Transverse colon (tissue), 4 donors: ENCODE measurements at regions not wholly inside any gene's neighbourhood (a gene's known extent, or its start where the extent isn't known, plus 50 kb on each side); places are given as distances from the start of the nearest gene placed in this dataset.

Experiments used
- DNase-seq: peaks from one replicate; pipeline ENCODE4 v3.0.0-alpha.2; 2019
- H3K27ac ChIP-seq, 4 donors: fragments of 200-600 bp; sonication (generic); 2 replicates each; pipeline ENCODE4 v1.5.1; 2016 to 2018; ENCODE audit warnings: inconsistent platforms in 4 of 4
- H3K27me3 ChIP-seq: fragments of 200-600 bp; sonication (generic); 2 replicates; pipeline ENCODE4 v1.5.1; 2017; ENCODE audit warnings: inconsistent platforms
- H3K36me3 ChIP-seq, 4 donors: fragments of 200-600 bp; sonication (generic); 2 replicates each; pipeline ENCODE4 v1.5.1; 2017 to 2019; ENCODE audit warnings: inconsistent platforms in 4 of 4
- H3K4me1 ChIP-seq, 4 donors: fragments of 200-600 bp; sonication (generic); 2 replicates each; pipeline ENCODE4 v1.5.1; 2017 to 2020; ENCODE audit warnings: inconsistent platforms in 4 of 4
- H3K4me3 ChIP-seq, 4 donors: fragments of 200-600 bp; sonication (generic); 1 replicate in 1 of 4; 2 replicates in 3 of 4; pipeline versions ENCODE4 v1.5.1 to v1.6.1; 2017 to 2019; ENCODE audit warnings: inconsistent platforms in 4 of 4
- H3K9me3 ChIP-seq, 2 donors: fragments of 200-600 bp; sonication (generic); 2 replicates each; pipeline ENCODE4 v1.5.1; 2017 to 2019; ENCODE audit warnings: inconsistent platforms in 2 of 2
- EP300 ChIP-seq: sonication (generic); formaldehyde crosslinking; IDR thresholded peaks from one replicate; pipeline ENCODE4 v1.6.1; 2017; ENCODE audit warnings: antibody characterized with exemption, low read depth
- POLR2A ChIP-seq: fragments of 450-650 bp; IDR thresholded peaks from one replicate; pipeline ENCODE4 v1.6.1; 2016; ENCODE audit warnings: antibody characterized with exemption, mild to moderate bottlenecking, moderate library complexity
- POLR2AphosphoS5 ChIP-seq, 3 donors: sonication (generic); formaldehyde crosslinking; IDR thresholded peaks; one replicate each; pipeline ENCODE4 v1.6.1; 2016; ENCODE audit warnings: antibody characterized with exemption in 3 of 3
- WGBS, 2 donors: methylation state at CpG; one replicate each; pipeline ENCODE4 v1.1.5; 2018; ENCODE audit warnings: low coverage in 1 of 2; 5-methylcytosine and 5-hydroxymethylcytosine counted together
- in situ Hi-C, 4 donors: fragments of 200-750 bp; cut with MboI; loops; one replicate each; pipeline versions ENCODE4 v1.15.0 to v1.15.1; 2017; ENCODE audit warnings: low sequenced_read_pairs in 3 of 4, low pct_ligation_motif_present in 1 of 4, low pct_unique_long_range_greater_than_20kb in 1 of 4
- intact Hi-C: fragments of 100-400 bp; cut with DNase I; formaldehyde crosslinking; loops from one replicate; pipeline ENCODE4 v1.15.1; 2023; ENCODE audit warnings: low total_unique reads
- TF ChIP-seq, protein P1 (sequence below), 5 experiments: fragments of 200-600 bp in 3 of 5; fragments of 450-650 bp in 2 of 5; sonication (generic) in 3 of 5; IDR thresholded peaks; 1 replicate in 2 of 5; 2 replicates in 3 of 5; pipeline ENCODE4 v1.5.1; 2016 to 2017; ENCODE audit warnings: antibody characterized with exemption in 5 of 5, inconsistent platforms in 3 of 5, mild to moderate bottlenecking in 2 of 5, moderate library complexity in 1 of 5

DNA sequence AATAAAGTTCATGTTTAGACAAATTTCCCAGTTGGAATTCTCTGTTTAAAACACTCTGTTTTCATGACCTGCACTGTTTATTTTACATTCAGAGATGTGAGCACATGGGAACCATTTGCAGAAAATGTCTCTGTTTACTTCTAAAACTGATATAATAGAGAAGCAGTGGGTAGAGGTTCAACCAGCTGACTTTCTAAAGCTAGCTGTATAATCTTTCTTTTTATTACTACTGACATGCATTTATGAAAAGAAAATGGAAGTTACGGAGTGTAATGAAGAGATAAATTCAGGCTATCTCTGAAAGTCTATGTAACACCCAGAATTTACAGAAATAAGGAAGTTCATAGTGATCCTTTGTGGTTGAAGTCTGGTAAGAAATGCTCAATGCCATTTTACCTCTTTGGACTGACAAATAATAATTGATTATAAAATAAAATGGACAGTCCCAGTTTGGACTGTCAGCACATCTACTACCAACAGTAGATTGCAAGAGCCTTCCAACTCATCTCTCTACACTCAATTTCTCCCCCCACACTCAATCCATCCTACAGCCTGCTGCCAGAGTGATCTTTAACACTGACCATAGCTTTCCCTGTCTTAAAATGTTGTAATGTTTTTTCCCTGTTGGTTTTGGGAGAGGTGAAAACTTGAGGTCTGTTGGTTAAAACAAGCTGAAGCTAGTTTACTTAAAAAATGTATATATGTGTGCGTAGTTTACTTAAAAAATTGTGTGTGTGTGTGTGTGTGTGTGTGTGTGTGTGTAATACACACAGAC is 137.4 kb downstream of the AEBP2 start:
- TF ChIP-seq EP300 (no peak), POLR2A (no peak), POLR2AphosphoS5 (IDR thresholded peaks at IDR 0.05) (no peak)
- TF ChIP-seq, protein P1, sequence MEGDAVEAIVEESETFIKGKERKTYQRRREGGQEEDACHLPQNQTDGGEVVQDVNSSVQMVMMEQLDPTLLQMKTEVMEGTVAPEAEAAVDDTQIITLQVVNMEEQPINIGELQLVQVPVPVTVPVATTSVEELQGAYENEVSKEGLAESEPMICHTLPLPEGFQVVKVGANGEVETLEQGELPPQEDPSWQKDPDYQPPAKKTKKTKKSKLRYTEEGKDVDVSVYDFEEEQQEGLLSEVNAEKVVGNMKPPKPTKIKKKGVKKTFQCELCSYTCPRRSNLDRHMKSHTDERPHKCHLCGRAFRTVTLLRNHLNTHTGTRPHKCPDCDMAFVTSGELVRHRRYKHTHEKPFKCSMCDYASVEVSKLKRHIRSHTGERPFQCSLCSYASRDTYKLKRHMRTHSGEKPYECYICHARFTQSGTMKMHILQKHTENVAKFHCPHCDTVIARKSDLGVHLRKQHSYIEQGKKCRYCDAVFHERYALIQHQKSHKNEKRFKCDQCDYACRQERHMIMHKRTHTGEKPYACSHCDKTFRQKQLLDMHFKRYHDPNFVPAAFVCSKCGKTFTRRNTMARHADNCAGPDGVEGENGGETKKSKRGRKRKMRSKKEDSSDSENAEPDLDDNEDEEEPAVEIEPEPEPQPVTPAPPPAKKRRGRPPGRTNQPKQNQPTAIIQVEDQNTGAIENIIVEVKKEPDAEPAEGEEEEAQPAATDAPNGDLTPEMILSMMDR (IDR thresholded peaks at IDR 0.05): no peak
- 75 to 78% methylated on average over 2 of the region's 2 CpGs for WGBS, 2 donors
- no peak overlapping the region for H3K27ac ChIP-seq

GRCh38 chr12:19577281-19577530 is 137.9 kb downstream of the AEBP2 start:
- in situ Hi-C loops (no loop called here), intact Hi-C loops (no loop called here)
- H3K9me3 ChIP-seq: no peaks in the 10 kb centered on the region
- H3K4me1 ChIP-seq: peaks cover 0 to 26% (median 2%) of the 10 kb centered on the region in 4 donors
- no peaks in the 10 kb centered on the region for H3K36me3 ChIP-seq
- TF ChIP-seq POLR2A (no peak), EP300 (no peak), POLR2AphosphoS5 (IDR thresholded peaks at IDR 0.05) (no peak)
- TF ChIP-seq, protein P1 (IDR thresholded peaks at IDR 0.05): no peak
- no peaks in the 10 kb centered on the region for H3K27me3 ChIP-seq
- no peak for DNase-seq
- no peak overlapping the region for H3K4me3 ChIP-seq
- H3K27ac ChIP-seq: no peak overlapping the region

More for the DNA sequence above, 137.4 kb downstream of the AEBP2 start:
- Histone ChIP-seq H3K27me3 (no peaks in the 10 kb centered on the region), H3K9me3 (no peaks in the 10 kb centered on the region), H3K36me3 (no peaks in the 10 kb centered on the region), H3K4me3 (no peak overlapping the region), H3K4me1 (peaks cover 0 to 26% (median 2%) of the 10 kb centered on the region in 4 donors)
- in situ Hi-C loops (no loop called here), intact Hi-C loops (no loop called here)
- no peak for DNase-seq

- WGBS, 2 donors: 96 to 98% methylated on average over 4 of the region's 4 CpGs
- intact Hi-C loops: no loop called here
- no peaks in the 10 kb centered on the region for H3K36me3 ChIP-seq
- in situ Hi-C loops: no loop called here
- H3K27ac ChIP-seq: no peak overlapping the region
- no peaks in the 10 kb centered on the region for H3K27me3 ChIP-seq
- no peak overlapping the region for H3K4me3 ChIP-seq
- TF ChIP-seq EP300 (no peak), POLR2A (no peak), POLR2AphosphoS5 (IDR thresholded peaks at IDR 0.05) (no peak)
- TF ChIP-seq, protein P1 (IDR thresholded peaks at IDR 0.05): no peak
- H3K9me3 ChIP-seq: peaks cover 7 to 14% of the 10 kb centered on the region in 2 donors
- DNase-seq: no peak
- no peaks in the 10 kb centered on the region for H3K4me1 ChIP-seq
Observed at GRCh38 chr12:19584732-19585131, 145.4 kb downstream of the AEBP2 start.

DNA sequence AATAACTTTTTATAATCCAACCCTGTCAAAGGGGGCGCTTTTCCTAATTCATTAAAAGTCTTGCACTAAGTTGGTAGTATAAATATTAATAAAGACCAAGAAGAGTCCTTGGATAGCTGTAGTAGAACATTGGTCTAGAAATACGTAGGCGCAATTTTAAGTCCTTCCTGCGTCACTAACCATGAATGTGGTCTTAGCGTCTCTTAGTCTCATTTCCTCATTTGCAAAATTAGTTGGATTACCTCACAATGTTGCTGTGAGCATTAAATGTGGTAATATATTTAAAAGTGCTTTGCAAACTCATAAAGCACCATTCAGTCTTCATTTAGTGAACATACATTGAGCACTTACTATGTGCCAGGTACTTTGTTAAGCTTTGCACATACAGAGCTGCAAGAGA is 149.7 kb downstream of the AEBP2 start:
- 92 to 96% methylated on average over 5 of the region's 5 CpGs for WGBS, 2 donors
- Histone ChIP-seq H3K27ac (no peak overlapping the region), H3K4me3 (no peak overlapping the region), H3K36me3 (no peaks in the 10 kb centered on the region), H3K4me1 (no peaks in the 10 kb centered on the region), H3K27me3 (no peaks in the 10 kb centered on the region), H3K9me3 (no peaks in the 10 kb centered on the region)
- intact Hi-C loops: no loop called here
- no peak for DNase-seq
- TF ChIP-seq EP300 (no peak), POLR2A (no peak), POLR2AphosphoS5 (IDR thresholded peaks at IDR 0.05) (no peak)
- TF ChIP-seq, protein P1 (IDR thresholded peaks at IDR 0.05): no peak
- in situ Hi-C loops: no loop called here
